Muscle layer of colon (tissue), 2 donors: ENCODE measurements at regions not wholly inside any gene's neighbourhood (a gene's known extent, or its start where the extent isn't known, plus 50 kb on each side); places are given as distances from the start of the nearest gene placed in this dataset.

Source experiments
- H3K27ac ChIP-seq: one replicate; pipeline ENCODE4 v1.7.0; 2013; ENCODE audit warnings: low read depth, mild to moderate bottlenecking, low read length, moderate library complexity
- H3K27me3 ChIP-seq, 2 donors: one replicate each; pipeline ENCODE4 v1.7.0; 2013; ENCODE audit warnings: low read length in 2 of 2, mild to moderate bottlenecking in 2 of 2; ENCODE audit not compliant: insufficient read depth in 2 of 2, control insufficient read depth in 1 of 2
- H3K36me3 ChIP-seq: one replicate; pipeline ENCODE4 v1.7.0; 2013; ENCODE audit warnings: mild to moderate bottlenecking, low read length; ENCODE audit not compliant: insufficient read depth
- H3K4me1 ChIP-seq: one replicate; pipeline ENCODE4 v1.7.0; 2013; ENCODE audit warnings: mild to moderate bottlenecking, low read length; ENCODE audit not compliant: insufficient read depth
- H3K4me3 ChIP-seq, 2 donors: one replicate each; pipeline ENCODE4 v1.7.0; 2013; ENCODE audit warnings: low read length in 2 of 2, low read depth in 1 of 2, mild to moderate bottlenecking in 1 of 2, moderate library complexity in 1 of 2
- H3K9ac ChIP-seq: one replicate; pipeline ENCODE4 v1.7.0; 2013; ENCODE audit warnings: low read length
- H3K9me3 ChIP-seq: one replicate; pipeline ENCODE4 v1.7.0; 2013; ENCODE audit warnings: mild to moderate bottlenecking, low read length
- donor health status: abdominal sarcoma.
- donor health status: Adenocarcinoma of cecum.

- no peak overlapping the region for H3K27ac ChIP-seq
- no peak overlapping the region for H3K4me3 ChIP-seq
- peaks cover 5% of the 10 kb centered on the region for H3K4me1 ChIP-seq
- no peaks in the 10 kb centered on the region for H3K9me3 ChIP-seq
- H3K9ac ChIP-seq, result no peak overlapping the region
- H3K36me3 ChIP-seq, result no peaks in the 10 kb centered on the region
- H3K27me3 ChIP-seq, result no peaks in the 10 kb centered on the region
Measured at GRCh38 chr2:147572622-147573021, 272.2 kb upstream of the ACVR2A start.

DNA sequence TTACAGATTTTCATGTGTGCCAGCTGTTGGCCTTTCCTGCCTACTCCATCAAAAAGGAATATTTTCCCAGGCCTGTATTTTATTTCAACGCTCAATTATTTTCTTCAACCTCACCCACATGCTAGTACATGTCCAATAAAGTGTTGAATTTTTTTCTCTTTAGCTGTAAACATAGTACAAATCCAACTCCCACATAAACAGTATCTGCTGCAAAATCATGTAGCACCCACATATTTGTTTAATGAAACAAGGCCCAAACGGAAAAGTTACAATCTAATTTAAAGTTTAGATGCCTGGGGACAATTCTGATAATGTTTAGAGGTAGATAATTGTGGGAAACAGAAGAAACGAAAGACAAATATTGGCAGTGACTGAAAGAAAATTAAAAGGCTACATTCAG is 275.4 kb upstream of the ACVR2A start:
- no peak overlapping the region for H3K4me3 ChIP-seq
- H3K4me1 ChIP-seq, result no peaks in the 10 kb centered on the region
- no peaks in the 10 kb centered on the region for H3K36me3 ChIP-seq
- H3K27me3 ChIP-seq, result no peaks in the 10 kb centered on the region
- H3K9ac ChIP-seq, result no peak overlapping the region
- H3K9me3 ChIP-seq, result no peaks in the 10 kb centered on the region
- no peak overlapping the region for H3K27ac ChIP-seq

- H3K36me3 ChIP-seq, result no peaks in the 10 kb centered on the region
- no peaks in the 10 kb centered on the region for H3K4me1 ChIP-seq
- H3K27ac ChIP-seq, result no peak overlapping the region
- H3K9ac ChIP-seq, result no peak overlapping the region
- H3K27me3 ChIP-seq, result no peaks in the 10 kb centered on the region
- no peaks in the 10 kb centered on the region for H3K9me3 ChIP-seq
- H3K4me3 ChIP-seq, result no peak overlapping the region
Measured at GRCh38 chr2:147568109-147568508, 276.7 kb upstream of the ACVR2A start.

DNA sequence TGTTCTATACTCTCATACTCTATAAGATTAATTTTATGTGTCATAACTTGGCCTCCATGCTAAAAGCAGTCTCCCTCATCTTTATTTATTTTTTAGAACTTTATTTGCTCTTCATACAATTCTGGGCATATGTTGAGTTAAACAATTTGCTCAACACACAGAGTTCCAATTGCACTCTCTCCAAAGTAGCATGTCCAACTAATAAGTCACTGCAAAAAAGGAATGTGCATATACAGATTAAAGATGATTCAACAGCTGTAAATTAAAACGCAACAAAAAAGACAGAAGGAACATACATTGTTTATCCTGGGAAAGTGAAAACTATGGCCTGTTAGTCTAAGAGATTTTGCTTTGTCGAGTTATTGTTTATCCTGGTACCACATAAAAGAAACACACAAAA is 277.7 kb upstream of the ACVR2A start:
- Histone ChIP-seq H3K27me3 (no peaks in the 10 kb centered on the region), H3K36me3 (no peaks in the 10 kb centered on the region), H3K4me3 (no peak overlapping the region), H3K27ac (no peak overlapping the region), H3K9me3 (no peaks in the 10 kb centered on the region), H3K4me1 (no peaks in the 10 kb centered on the region), H3K9ac (no peak overlapping the region)

GRCh38 chr2:147560810-147561535 is 283.9 kb upstream of the ACVR2A start:
- H3K4me3 ChIP-seq, result no peak overlapping the region
- no peak overlapping the region for H3K27ac ChIP-seq
- no peaks in the 10 kb centered on the region for H3K9me3 ChIP-seq
- no peaks in the 10 kb centered on the region for H3K4me1 ChIP-seq
- no peaks in the 10 kb centered on the region for H3K36me3 ChIP-seq
- no peak overlapping the region for H3K9ac ChIP-seq
- no peaks in the 10 kb centered on the region for H3K27me3 ChIP-seq

GRCh38 chr2:147559070-147559725 is 285.6 kb upstream of the ACVR2A start:
- Histone ChIP-seq H3K4me3 (no peak overlapping the region), H3K4me1 (no peaks in the 10 kb centered on the region), H3K9ac (no peak overlapping the region), H3K27me3 (no peaks in the 10 kb centered on the region), H3K27ac (no peak overlapping the region), H3K9me3 (no peaks in the 10 kb centered on the region), H3K36me3 (no peaks in the 10 kb centered on the region)

GRCh38 chr2:147558620-147559019 is 286.2 kb upstream of the ACVR2A start:
- Histone ChIP-seq H3K4me3 (no peak overlapping the region), H3K4me1 (no peaks in the 10 kb centered on the region), H3K27ac (no peak overlapping the region), H3K9ac (no peak overlapping the region), H3K27me3 (no peaks in the 10 kb centered on the region), H3K9me3 (no peaks in the 10 kb centered on the region), H3K36me3 (no peaks in the 10 kb centered on the region)

DNA sequence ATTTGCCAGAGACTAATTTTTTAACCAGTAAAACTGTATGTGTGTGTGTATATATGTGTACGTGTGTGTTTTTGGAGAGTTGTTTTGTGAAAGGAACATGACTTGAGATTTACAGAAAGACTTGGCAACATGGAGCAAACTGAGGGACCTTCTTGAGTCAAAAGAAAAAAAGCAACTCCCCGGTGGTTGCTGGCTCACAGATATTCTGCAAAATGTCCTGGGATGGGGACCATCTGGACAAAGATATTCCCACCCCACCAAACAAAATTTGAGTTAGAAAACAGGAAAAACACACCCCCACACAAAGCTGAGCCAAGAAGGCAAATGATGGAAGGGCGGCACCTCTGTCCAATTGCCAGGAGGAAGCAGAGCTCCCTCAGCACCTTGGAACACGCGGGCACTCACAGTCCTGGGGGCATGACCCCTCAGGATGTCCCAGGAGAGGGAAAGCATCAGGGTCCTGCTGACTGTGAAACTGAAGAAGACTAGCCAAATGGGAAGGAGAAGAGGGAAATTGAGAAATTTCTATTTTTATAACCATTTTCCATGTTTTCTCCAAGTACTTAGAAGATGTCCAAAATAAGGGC is 290.2 kb upstream of the ACVR2A start:
- H3K36me3 ChIP-seq, result no peaks in the 10 kb centered on the region
- no peaks in the 10 kb centered on the region for H3K27me3 ChIP-seq
- no peak overlapping the region for H3K9ac ChIP-seq
- H3K9me3 ChIP-seq, result no peaks in the 10 kb centered on the region
- no peaks in the 10 kb centered on the region for H3K4me1 ChIP-seq
- H3K4me3 ChIP-seq, result no peak overlapping the region
- H3K27ac ChIP-seq, result no peak overlapping the region

DNA sequence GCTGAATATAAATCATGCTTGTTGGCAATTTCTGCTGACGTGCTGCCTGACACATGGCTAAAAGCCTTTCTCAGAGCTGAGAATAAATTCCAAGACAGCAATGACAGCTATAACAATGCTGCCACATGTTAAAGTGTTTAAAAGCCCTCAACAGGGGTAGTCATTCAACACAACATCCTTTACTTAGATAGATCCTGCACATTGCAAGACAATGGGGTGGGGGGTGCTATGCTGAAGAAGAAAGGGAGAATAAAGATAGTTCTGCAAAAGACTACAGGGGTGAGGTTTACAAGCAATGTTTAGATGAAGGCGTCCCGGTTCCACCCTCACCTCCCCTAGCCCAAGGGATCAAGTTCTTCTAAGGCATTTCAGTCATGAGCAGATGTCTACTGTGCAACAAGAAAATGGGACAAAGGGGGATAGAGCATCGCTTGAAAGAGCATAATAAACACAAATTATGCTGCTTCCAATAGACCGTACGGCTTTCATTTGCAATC is 291.0 kb upstream of the ACVR2A start:
- H3K27ac ChIP-seq, result no peak overlapping the region
- H3K4me3 ChIP-seq, result no peak overlapping the region
- no peaks in the 10 kb centered on the region for H3K4me1 ChIP-seq
- H3K9ac ChIP-seq, result no peak overlapping the region
- no peaks in the 10 kb centered on the region for H3K9me3 ChIP-seq
- H3K36me3 ChIP-seq, result no peaks in the 10 kb centered on the region
- no peaks in the 10 kb centered on the region for H3K27me3 ChIP-seq

DNA sequence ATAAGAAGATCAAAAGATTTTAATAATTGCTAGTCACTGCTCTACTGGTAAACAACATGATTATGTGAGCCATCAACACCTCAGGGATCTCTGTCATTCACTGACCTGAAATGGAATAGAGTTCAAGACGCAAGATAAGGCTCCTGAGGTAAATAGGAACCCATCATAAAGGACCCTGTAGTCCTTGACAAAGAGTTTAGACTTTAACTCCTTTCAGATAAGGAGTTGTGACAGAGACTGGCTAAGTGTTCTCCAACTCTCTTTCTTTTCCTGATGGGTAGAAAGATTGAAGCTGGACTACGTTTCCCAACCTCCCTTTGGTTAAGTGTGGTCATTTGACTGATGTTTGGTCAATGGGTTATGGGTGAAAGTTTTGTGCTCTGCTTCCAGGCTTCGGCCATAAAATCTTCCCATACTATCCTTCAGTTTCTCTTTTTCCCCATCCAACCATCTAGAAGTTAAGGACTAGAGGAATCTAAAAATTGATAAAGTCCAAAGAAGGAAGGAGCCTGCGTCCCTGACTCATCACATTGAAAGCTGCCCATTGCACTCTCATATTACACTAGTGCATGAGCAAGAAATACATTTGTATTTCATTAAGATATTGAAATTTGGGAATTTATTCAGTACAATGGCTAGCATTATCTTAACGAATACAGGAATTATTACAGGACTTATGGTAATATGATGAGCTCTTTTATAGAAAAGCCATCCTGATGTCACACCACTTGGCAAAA is 293.7 kb upstream of the ACVR2A start:
- Histone ChIP-seq H3K27ac (no peak overlapping the region), H3K9ac (no peak overlapping the region), H3K4me3 (no peak overlapping the region), H3K36me3 (no peaks in the 10 kb centered on the region), H3K9me3 (no peaks in the 10 kb centered on the region), H3K4me1 (no peaks in the 10 kb centered on the region), H3K27me3 (no peaks in the 10 kb centered on the region)

DNA sequence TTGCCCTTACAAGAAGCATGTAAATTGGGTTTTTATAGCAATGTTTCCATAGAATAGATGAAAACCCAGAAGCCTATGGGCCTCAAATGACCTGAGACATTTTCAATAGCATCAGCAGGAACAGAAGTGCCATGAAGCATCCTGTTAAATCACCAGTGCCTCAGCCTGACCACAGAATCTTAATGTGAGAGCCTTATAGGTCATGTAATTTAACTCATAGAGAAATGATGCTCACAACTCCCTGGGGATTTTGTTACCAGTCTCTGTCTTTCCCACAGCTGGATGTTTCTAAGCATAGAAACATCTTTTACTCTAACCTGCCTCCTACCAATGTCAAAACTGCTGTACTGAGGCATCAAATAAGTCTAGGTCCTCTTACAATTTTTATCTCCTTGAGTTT is 295.8 kb upstream of the ACVR2A start:
- H3K9ac ChIP-seq, result no peak overlapping the region

More for the DNA sequence above, 295.8 kb upstream of the ACVR2A start:
- Histone ChIP-seq H3K4me1 (no peaks in the 10 kb centered on the region), H3K4me3 (no peak overlapping the region), H3K36me3 (no peaks in the 10 kb centered on the region), H3K27me3 (no peaks in the 10 kb centered on the region), H3K27ac (no peak overlapping the region), H3K9me3 (no peaks in the 10 kb centered on the region)
